Amniotic epithelial cell (primary cell): ENCODE measurements at regions not wholly inside any gene's neighbourhood (a gene's known extent, or its start where the extent isn't known, plus 50 kb on each side); places are given as distances from the start of the nearest gene placed in this dataset.
"Not testable (repeated sequence)": the region's sequence is repeated elsewhere in the genome, so short reads cannot be mapped to it uniquely, and the experiment has no call there.

ENCODE experiments used
- DNase-seq: peaks from one replicate; pipeline ENCODE4 v3.0.0-alpha.2; 2010; ENCODE audit warnings: low read depth

- not testable (repeated sequence) for DNase-seq
These were observed 538.3 kb downstream of the KIF2B start for GRCh38 chr17:54361073-54361472.

DNA sequence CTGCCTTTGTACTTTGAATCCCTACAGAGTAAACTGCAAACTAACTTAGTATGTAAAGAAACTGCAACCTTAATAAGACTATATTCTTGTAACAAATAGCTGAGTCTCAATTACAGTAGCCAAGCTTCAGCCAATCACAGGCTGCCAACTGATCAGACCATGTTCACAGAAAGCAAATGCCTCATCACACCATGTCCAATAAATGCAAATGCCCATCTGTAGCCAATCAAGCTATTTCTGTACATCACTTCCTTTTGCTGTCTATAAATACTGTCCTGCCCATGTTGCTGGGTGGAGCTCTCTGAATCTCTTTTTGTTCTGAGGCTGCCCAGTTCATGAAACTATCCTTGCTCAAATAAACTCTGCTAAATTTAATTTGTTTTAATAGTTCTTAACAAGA is 531.7 kb upstream of the TOM1L1 start:
- no peak for DNase-seq

DNA sequence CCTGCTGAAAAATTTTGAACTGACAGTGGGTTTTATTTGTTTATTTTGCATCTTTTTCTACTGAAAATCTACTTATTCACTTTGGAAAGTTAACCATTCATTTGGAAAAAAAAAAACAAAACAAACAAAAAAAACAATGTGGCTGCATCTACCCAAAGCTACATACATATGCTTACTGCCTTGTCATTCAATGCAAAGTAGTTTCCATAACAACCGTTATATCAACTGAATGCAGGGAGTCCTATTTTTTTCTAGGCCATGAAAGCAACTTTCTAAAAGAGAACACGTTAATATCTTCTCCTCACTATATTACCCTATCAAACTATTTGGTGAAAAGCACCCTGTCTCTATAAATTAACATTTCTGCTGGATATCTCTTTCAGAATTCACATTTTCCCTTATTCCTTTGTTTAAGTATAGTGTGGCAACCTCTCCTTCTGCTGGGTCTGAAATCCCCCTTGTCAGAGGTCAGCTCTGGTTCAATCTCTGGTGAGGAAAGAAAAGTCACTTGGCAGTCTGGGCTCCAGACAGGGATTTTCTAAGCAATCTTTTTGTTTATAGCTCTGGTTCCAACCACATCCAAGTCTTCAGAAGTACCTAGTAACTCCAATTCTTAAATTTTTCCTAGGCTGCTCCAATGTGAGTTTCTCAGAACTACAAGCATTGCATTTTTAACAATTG is 528.4 kb upstream of the TOM1L1 start:
- no peak for DNase-seq

DNA sequence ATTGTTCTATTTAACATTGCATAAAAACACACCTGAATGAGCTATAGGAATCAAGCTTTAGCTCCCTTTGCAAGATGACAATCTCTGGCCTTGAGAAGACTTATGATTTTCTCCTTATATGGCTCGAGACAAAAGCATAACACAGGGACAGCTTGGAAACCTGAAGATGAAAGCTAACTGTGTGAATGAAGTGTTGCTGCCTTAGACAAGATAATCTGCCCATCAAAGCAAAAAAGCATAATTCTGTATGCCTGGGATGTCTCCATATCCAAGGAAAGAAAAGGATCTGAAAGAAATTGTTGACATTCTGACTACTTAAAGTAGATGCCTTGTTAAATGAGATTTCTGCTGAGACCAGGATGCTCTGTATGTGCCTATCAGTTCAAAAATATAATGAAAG is 526.7 kb upstream of the TOM1L1 start:
- DNase-seq = no peak

- not testable (repeated sequence) for DNase-seq
These were observed 524.2 kb upstream of the TOM1L1 start for GRCh38 chr17:54376409-54376808.

- DNase-seq = no peak
These were observed 519.2 kb upstream of the TOM1L1 start for GRCh38 chr17:54381482-54381881.

- no peak for DNase-seq
These were observed 496.4 kb upstream of the TOM1L1 start for GRCh38 chr17:54404259-54404658.

DNA sequence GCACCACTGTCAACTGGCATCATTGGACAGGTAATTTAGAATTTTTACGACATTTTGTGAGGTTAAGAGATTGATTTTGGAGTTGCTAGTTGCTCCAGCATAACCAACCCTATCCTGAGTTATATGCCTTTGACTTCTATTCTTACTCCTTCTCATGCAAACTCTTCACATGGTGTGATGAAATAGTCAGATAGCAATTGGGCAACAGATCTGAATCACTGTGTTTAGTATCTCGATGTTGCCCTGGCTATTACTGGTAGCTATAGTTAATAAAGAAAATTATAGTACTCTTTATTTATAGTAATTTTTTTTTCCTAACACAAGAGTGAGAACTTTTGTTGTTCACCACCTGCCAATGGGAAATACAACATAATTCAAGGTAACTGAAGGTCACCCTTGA is 494.8 kb upstream of the TOM1L1 start:
- no peak for DNase-seq

DNA sequence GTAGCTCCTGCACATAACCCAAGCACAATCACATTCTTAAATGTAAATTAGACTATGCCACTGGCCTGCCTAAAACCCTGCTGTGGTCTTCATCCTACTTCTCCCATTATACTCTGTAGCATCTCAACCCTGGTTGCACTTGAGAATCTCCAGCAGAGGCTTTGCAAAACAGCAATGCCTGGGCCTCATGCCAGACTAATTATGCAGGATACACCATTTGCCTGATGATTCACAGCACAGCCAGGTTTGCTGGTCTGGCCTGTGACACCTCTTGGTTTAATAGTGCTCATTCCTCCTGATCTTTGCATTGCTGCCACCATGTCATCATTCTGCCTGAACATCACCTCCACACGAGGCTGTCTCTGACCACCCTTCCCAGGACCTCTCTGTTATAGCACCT is 491.9 kb upstream of the TOM1L1 start:
- no peak for DNase-seq

DNA sequence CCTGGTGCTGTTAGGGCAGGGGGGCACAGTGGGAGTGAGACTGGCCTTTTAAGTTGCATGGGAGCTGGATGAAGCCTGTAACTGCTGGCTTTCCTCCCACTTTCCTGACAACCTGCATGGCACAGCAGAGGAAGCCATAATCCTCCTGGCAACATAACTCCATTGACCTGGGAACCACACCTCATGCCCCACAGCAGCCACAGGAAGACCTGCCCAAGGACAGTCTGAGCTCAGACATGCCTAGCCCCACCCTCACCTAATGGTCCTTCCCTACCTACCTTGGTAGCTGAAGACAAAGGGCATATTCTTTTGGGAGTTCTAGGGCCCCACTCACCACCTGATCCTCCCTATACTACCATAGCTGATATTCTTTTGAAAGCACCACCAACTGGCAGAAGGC is 482.2 kb upstream of the TOM1L1 start:
- no peak for DNase-seq

GRCh38 chr17:54425671-54426070 is 475.0 kb upstream of the TOM1L1 start:
- no peak for DNase-seq

- no peak for DNase-seq
These were observed 474.3 kb upstream of the TOM1L1 start for GRCh38 chr17:54426296-54426886.

DNA sequence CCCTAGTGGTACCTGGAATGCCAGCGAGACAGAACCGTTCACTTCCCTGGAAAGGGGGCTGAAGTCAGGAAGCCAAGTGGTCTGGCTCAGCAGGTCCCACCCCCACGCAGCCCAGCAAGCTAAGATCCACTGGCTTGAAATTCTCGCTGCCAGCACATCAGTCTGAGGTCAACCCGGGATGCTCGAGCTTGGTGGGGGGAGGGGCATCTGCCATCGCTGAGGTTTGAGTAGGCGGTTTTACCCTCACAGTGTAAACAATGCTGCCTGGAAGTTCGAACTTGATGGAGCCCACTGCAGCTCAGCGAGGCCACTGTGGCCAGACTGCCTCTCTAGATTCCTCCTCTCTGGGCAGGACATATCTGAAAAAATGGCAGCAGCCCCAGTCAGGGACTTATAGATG is 464.7 kb upstream of the TOM1L1 start:
- DNase-seq = no peak

GRCh38 chr17:54439816-54440215 is 460.8 kb upstream of the TOM1L1 start:
- no peak for DNase-seq

DNA sequence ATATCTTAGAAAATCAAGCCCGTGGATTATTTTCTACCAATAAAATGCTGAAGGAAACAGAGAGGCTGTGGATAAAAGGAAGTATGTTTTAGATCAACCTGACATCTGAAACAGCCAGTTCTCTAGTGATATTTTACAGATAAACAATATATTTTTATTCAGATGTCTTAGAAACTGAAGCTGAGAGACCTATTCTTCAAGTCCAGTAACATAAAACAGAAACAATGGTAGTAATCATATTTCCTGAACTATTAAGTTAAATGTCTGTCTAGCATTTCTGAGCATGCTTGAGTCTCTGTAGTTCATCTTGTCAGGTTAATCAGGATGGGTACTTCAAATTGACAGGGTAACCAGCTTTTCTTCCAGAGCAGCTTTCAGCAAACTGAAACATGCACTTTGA is 449.6 kb upstream of the TOM1L1 start:
- DNase-seq = no peak

DNA sequence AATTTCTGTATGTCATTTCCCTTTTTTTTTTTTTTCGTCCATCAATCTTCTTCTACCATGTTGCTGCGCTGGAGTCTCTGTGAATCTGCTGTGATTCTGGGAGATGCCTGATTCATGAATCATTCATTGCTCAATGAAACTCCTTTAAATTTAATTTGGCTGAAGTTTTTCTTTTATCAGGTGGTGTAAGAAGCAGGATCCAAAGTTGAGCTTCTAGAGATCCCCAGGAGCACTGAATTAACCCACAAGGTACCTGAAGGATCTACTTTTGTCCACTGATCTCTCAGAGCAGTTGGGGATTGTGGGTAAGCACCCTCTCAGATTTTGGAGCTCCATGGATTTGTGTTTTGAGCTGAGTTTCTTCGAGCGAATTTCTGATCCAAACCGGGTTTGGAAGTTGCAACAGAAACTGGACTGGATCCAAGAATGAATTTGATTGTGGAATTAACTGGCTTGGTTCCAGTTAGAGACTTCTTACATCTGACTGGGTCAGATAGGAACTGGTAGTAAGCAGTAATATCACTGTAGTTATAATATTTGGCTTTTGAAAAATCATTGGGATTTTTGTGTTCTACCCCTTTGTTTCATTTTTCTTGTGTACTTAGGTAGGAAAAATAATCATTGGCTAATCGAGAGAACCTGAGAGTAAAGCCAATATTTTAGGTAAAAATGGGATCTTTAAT is 447.8 kb upstream of the TOM1L1 start:
- no peak for DNase-seq

- DNase-seq = no peak
These were observed 445.3 kb upstream of the TOM1L1 start for GRCh38 chr17:54455251-54455868.

DNA sequence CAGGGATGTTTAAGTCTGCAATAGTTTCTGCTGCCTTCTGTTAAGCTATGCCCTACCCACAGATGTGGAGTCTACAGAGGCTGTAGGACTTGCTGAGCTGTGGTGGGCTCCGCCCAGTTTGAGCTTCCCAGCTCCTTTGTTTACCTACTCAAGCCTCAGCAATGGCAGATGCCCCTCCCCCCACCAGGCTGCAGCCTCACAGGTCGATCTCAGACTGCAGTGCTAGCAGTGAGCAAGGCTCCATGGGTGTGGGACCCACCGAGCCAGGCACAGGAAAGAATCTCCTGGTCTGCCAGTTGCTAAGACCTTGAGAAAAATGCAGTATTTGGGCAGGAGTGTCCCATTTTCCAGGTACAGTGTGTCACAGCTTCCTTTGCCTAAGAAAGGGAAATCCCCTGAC is 435.2 kb upstream of the TOM1L1 start:
- DNase-seq = not testable (repeated sequence)

DNA sequence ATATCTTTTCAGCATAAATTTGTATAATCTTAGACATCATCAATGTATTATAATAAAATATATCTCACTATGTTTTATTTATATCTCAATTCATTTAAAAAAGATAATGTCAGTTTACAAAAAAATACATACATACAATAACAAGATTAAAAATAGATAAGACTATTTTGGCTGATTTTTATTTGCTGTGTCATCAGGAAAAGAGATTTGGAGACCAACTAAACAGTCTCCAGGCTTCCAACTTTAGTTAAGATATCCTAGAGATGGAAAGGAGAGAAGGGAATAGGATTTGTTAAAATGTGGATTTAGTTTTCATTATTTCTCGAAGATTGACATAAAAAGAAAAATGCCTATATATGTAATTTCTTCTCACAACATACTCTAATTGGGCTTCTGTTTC is 433.8 kb upstream of the TOM1L1 start:
- DNase-seq = no peak

- DNase-seq = no peak
These were observed 417.8 kb upstream of the TOM1L1 start for GRCh38 chr17:54482843-54483242.

DNA sequence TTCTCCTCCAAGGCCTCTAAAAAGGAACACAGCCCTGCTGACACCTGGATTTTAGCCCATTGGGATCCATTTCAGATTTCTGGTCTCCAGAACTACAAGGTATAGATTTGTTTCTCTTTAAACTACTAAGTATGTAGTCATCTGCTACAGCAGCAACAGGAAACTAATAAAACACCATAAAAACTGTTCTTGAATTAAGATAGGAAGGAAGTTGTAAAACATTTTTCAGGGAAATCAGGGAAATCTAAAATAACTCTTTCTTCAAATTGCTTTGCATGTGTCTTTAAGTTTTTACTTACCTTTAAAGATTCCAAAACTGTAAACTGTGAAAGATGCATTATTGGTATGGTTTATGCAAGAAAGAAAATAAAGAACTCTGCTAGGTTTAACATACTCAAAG is 407.0 kb upstream of the TOM1L1 start:
- DNase-seq = no peak

GRCh38 chr17:54494721-54495715 is 405.6 kb upstream of the TOM1L1 start:
- DNase-seq = no peak
